HG02970 (cell line): ENCODE measurements at regions not wholly inside any gene's neighbourhood (a gene's known extent, or its start where the extent isn't known, plus 50 kb on each side); places are given as distances from the start of the nearest gene placed in this dataset.

ENCODE experiments used
- ATAC-seq: cut with Tn5 transposase; IDR thresholded peaks from one replicate; pipeline ENCODE4 v1.9.1; 2021; ENCODE audit warnings: mild to moderate bottlenecking, moderate library complexity, moderate number of reproducible peaks; ENCODE audit not compliant: unreplicated experiment, low FRiP score

GRCh38 chr16:85474621-85475217 is 138.4 kb upstream of the GSE1 start:
- ATAC-seq, result no peak

- ATAC-seq, result no peak
These were observed 137.9 kb upstream of the GSE1 start for GRCh38 chr16:85475233-85475632.

DNA sequence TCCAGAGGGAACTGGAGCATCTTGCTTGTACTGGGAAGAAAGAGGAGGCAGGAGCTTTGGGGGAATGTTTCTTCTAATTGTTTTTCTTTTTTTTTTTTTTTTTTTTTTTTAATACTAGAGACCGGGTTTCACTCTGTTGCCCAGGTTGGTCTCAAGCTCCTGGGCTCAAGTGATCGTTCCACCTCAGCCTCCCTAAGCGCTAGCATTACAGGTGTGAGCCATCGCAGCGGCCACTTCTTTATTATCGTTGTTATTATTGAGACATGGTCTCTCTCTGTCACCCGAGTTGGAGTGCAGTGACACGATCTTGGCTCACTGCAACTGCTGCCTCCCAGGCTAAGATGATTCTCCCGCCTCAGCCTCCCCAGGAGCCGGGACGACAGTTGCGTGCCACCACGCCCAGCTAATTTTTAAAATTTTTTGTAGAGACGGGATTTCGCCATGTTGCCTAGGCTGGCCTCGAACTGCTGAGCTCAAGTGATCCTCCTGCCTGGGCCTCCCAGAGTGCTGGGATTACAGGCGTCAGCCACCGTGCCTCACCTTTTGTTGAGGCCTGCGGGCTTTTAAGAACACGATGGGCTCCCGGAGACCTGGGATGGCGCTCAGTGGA is 137.3 kb upstream of the GSE1 start:
- ATAC-seq, result no peak

DNA sequence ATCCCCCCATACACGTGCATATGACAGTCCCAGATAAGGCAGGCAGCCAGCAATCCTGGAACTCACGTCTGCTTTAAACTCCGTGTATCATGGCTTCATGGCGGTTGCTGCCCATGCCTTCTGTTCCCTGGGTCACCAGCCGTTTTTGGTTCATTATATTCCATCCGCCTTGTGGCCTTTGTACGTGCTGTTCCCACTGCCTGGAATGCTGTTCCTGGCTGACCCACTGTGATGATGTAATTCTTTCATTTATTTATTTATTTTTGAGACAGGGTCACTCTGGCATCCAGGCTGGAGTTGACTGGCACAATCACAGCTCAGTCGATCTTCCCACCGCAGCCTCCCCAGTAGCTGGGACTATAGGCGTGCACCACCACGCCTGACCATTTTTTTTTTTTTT is 136.7 kb upstream of the GSE1 start:
- no peak for ATAC-seq

DNA sequence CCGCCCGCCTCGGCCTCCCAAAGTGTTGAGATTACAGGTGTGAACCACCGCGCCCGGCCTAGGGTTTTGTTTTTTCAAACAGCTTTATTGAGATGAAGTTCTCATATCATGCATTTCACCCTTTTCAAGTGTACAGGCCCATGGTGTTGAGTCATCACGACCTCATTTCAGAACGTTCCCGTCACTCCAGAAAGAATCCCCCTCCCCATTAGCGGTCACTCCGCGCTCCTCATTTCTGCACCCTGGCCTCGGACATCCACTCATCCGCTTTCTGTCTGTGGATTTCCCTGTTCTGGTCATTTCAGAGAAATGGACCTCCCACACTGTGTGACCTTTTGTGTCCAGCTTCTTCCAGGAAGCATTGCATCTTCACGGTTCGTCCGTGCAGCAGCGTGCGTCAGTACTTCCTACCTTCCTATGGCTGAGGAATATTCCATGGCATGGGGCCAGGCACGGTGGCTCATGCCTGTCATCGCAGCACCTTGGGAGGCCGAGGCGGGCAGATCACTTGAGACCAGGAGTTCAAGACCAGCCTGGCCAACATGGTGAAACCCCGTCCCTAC is 135.2 kb upstream of the GSE1 start:
- ATAC-seq, result no peak

GRCh38 chr16:85479972-85480726 is 133.0 kb upstream of the GSE1 start:
- no peak for ATAC-seq

- ATAC-seq, result no peak
These were observed 132.4 kb upstream of the GSE1 start for GRCh38 chr16:85480727-85481101.

DNA sequence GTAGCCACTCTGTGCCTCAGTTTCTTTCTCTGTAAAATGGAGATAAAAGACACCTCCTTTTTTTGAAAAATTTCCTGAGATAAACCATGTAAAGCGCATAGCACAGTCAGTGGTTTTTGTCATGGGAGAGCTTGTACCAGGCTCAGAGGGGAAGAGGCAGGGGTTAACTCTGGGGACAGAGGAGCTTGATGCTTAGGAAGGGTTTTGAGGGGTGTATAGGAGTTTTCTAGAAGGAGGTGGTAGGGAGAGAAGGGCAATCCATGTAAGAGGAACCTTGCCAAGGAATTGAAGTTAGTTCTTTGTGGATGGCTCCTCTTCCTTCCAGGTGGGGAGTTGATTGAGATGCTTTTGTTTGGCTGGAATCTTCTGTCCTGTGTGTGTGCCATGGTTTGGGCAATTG is 131.9 kb upstream of the GSE1 start:
- no peak for ATAC-seq

- no peak for ATAC-seq
These were observed 131.4 kb upstream of the GSE1 start for GRCh38 chr16:85481738-85482137.

GRCh38 chr16:85483424-85483823 is 129.7 kb upstream of the GSE1 start:
- ATAC-seq, result no peak

DNA sequence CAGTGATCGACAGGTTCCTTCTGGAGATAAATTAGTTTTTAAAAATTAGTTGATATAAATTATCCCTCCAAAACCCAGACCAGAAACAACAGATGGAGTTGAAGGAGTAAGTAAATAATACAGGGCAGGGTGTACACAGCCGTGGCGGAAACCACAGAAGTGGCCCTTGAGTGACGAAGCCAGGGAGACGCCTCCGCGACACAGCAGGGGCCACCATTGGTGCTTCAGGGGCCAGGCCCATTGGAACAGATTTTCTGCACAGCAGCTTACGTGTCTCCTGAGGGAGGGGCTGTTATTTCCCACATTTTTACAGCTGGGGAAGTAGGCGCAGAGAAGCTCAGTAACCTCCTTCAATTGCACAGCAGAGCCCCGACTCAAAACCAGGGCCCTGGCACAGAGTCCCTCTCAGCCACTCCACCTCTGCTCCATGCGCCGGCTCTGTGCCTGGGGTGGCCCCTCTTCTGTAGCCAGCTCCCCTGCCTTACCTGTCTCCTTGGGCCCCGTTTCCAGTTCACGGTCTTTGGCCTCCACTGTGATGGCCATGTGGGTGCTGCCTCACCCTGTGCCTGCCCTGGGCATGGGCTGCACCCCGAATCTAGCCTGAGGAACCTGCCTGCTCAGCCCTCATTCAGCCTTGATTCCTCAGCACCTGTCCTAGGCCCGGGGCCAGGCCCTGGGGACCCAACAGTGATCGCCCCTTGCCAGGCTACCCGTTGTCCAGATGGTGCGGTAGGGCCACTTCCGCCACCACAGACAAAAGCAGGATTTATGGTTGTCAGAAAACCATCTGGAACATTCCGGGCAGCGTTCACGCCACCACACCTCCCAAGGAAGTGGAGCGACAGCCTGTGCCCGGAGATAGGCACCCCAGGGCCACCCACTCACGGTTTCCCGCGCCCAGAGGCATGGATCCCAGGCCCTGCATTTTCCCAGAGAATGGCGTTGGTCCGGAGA is 128.5 kb upstream of the GSE1 start:
- ATAC-seq, result no peak

GRCh38 chr16:85485379-85485778 is 127.7 kb upstream of the GSE1 start:
- no peak for ATAC-seq

DNA sequence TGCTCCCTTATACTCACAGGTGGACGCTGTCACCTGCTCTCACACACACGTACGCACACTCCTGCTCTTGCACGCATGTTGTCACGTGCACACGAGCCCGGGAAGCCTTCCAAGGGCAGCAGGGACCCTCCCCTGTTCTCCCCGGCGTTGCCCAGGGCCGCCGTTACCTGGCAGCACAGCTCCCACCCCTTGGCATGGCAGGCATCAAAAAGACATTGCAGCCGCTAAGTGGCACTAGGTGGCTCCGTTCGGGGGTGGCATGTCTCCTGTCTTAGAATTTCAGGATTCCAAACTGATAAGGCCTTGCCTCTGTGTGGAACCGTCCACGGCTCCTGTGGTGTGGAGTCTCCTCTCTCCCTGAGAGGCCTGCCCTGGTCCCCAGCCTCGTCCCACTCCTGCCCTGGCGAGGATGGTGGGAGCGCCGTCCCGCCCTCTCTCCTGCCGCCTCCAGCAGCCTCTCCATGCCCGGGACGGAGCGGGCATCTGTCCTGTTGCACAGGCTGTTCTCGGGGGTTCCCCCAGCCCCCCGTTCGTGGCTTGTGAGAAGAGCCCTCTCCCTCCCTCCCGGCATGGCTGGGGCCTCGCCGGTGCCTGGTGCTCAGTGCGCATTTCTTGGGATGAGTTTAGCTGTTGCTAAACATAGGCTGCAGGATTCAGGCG is 126.7 kb upstream of the GSE1 start:
- ATAC-seq, result no peak

GRCh38 chr16:85488414-85488813 is 124.7 kb upstream of the GSE1 start:
- ATAC-seq, result no peak

GRCh38 chr16:85490407-85491057 is 122.6 kb upstream of the GSE1 start:
- ATAC-seq, result no peak

GRCh38 chr16:85491058-85491771 is 121.9 kb upstream of the GSE1 start:
- ATAC-seq, result no peak

- ATAC-seq, result no peak
These were observed 121.3 kb upstream of the GSE1 start for GRCh38 chr16:85491798-85492294.

DNA sequence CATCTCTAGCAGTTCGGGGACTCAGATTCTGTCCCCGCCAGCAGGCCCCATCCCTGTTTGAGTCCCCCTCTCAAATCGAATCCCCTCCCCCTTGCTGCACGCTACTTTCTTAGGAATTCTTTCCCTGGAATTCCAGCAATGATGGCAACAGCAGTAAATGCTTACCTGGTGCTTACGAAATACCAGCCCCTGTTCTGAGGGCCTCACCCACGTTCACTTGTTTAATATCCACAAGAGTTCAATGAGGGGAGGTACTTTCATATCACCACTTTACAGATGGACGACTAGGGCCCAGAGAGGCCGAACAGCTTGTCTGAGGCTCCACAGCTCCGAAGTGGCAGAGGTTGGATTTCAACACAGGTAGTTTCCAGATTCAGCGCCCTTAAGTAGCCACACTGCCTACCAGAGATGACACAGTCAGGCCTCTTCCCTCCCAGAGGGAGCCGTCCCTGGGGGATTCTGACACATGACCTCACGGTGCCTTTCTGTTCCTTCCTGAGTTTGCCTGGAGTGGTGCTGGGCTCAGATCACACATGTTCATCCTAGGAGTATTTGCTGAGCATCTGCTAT is 120.7 kb upstream of the GSE1 start:
- no peak for ATAC-seq
